ENCODE measurements at regions not wholly inside any gene's neighbourhood (a gene's known extent, or its start where the extent isn't known, plus 50 kb on each side); places are given as distances from the start of the nearest gene placed in this dataset.

DNA sequence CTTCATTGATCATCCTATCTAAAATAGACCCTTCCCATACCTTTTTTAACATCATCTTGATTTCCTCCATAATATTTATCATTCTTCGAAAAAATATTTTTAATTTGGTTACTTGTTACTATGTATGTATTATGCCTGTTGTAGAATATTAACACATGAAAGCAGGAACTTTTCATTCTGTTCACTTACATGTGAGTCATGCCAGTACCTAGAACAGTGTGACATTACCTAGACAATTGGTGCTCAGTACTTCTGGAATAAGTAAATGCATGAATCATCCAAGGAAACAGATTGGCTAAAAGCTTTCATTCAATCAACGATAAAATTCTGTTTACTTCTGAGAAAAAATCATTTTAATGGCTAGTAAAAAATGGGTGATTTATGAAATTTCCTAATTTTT lies 76.4 kb downstream of the CXXC4 start:
- DNase-seq (ENCODE audit: low read depth) = no peak

DNA sequence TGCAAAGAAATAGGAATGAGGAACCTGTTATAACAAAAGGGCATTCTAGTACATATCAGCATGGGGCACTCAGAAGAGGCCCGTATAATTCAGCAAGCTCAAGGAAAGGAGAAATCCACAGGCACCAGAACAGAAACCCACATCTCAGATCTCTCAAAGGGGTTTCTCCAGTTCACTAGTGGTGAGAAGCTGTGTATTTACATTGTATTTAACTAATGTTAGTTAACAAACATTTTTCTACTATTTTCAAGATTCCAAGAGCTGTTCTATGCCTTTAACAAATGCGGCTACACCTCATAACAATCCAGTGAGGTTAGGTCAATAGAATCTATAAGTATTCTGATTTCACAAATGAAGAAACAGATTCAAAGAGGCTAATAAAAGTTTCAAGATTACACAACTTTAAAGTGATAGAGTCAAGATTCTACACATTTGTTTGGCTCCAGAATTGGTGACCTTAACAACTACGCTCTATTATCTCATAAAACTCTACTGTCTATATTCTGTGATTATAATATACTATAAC lies 77.3 kb downstream of the CXXC4 start:
- no peak for DNase-seq (ENCODE audit: low read depth)

DNA sequence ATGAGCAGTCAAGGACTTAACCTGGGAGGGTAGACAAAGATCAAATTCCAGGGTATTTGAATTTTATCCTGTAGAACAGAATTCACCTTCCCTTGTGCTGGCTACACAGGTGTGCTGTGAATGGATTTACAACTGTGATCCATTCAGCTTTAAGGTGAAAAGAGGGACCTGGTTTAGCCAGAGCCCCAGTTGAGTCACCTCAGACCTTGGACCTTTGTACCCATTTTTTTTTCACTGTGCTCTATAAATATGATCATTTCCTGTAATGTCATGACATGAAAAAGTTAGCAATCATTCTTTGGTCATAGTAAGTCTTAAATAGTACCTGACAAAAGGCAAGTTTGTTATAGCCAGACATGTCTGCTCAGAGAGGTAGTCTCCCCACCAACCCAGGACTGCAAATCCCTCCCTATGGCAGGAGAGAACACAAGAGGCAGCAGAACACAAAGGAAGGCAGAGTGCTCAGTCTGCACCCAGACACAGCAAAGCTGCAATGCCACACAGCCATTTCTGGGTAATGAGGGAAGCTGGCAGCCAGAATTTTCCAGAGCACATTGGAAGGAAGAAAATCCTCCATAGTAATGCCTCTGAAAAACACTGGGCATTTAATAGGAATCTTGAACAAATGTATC lies 77.9 kb downstream of the CXXC4 start:
- no peak for DNase-seq (ENCODE audit: low read depth)

DNA sequence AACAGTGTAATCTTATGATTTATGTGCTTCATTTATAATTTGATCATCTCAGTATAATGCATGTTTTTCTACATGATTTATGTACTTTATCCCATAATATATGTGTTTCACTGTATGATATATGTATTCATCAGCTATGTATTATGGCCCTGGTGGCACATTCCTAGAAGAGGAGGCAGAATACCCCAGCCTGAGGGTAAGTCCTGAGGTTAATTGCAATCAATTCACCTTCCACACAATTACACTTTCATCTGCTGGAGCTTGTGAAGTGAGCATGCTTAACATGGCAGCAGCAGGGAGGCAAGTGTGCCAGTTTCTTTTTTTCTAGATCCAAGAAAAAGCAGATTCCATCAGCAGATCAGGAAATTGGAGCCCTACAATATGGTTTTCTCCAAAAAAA lies 81.2 kb downstream of the CXXC4 start:
- no peak for DNase-seq (ENCODE audit: low read depth)

DNA sequence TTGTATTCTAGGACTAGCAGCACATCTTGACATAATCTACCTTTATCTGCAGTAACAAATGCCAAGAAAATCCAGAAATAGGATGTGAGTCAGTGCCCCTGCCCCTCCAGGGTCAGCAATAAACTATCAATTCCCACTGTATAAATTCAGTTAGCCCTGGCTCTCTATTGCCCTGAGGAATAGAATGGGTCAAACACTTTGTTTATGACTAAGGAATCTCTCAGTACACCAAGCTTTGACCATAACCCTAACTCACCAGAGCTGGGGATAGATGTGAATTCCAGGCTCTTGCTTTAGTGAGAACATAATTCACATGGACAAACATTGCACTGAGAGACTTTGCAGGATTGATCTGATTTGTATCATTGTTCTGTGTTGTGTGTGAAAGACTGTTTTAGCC lies 82.3 kb downstream of the CXXC4 start:
- DNase-seq (ENCODE audit: low read depth) = no peak

DNA sequence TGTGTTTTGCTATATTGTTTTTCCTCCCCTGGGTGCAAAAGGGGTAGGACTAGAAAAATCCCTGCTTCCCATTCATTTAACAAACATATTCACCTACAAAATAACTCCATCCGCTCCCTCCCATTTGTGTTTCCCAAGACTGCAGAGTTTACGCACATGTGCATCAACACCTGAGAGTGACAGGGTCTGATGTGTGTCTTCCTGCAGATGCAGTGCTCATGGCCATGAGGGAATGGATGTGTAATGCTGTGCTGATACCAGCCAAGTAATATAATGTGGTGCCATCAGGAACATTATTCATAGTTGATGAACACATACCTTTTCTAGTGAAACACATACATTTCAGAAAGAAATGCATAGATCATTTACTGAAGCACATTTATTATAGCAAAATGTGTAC lies 83.2 kb downstream of the CXXC4 start:
- DNase-seq (ENCODE audit: low read depth) = no peak

DNA sequence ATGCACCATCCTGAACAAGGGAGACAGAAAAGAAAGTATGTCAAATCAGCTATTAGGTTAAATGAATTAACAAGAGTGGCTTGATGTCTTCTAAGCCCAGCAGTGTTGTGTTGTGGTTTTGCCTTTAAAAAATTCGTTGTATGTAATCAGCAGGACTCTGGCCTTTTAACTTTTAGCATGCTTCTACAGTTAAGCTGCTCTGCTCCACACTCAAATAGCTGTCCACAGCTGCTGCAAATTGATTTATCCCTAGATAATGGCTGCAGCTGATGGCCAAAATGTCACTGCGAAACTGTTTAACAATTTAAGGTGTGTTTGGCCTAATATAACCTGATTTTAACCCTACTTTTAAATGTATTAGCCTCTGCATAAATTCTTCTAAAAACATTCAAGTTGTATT lies 85.8 kb downstream of the CXXC4 start:
- DNase-seq (ENCODE audit: low read depth) = no peak

DNA sequence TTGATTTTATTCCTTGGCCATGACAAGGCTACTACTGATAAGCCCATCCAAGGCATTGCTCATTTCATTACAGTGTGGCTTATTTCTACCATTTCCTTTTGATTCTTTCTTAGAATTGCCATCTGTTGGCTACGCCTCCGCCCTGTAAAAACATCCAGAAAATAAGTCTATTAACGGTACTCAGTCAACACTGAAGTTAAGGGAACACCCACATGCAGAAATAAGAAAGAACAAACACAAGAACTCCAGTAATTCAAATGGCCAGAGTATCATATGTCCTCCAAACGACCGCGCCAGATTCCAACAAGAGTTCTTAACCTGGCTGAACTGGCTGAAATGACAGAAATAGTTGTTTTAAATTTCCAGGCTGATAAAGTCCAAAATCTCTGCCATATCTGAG lies 90.3 kb downstream of the CXXC4 start:
- DNase-seq (ENCODE audit: low read depth) = no peak

DNA sequence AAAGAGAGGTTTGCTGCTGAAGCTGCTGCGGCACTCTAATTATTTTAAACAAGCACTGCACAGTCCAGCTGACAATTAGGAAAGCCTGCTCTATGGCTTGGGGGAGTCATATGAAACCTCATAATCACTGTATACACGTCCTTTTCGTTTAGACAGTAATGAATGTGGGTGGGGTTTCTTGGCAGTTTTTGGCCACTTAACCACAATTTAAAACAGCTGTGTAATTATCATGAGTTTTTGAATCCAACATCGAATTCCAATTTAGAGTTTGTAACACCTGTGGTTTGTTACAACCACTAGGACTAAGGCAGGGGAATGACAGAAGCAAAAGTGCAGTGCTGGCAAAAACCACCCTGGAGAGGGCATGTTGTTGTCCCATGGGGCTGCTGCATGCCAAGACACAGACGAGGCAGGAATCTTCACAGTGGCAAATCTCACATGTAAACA lies 99.5 kb downstream of the CXXC4 start:
- DNase-seq (ENCODE audit: low read depth) = no peak

DNA sequence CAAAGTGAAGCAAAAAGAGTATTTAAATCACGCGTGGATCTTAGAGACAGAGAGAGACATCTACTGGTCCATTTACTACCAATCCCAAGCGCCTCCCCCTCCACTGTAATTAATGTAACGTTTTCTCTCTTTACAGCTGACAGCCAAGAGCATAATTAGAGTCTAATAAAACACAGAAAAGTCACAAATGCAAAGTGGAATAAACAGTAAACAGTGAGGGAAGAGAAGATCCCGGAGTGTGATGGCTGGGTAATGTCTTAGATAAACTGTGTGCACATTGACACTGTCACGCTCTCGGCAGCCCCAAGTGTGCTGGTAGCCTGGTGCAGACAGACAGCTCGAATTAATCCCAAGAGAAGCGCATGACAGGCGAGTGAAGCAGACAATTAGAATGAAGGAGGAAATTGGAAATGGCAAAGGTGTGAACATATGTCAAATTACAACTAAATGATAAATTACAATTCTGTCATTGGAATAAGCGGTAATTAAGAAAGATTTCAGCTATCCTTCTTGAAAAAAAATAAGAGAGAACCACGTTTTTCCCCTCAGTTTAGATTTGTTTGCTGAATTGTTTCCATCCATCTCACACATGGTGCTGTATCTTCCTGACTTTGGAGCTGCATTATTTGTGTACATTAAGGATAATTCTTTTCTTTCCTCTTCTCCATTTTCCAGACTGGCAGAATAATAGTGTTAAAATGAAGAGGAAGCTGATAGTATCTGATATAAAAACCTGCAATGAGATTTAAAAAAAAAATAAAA lies 100.1 kb downstream of the CXXC4 start:
- no peak for DNase-seq (ENCODE audit: low read depth)

DNA sequence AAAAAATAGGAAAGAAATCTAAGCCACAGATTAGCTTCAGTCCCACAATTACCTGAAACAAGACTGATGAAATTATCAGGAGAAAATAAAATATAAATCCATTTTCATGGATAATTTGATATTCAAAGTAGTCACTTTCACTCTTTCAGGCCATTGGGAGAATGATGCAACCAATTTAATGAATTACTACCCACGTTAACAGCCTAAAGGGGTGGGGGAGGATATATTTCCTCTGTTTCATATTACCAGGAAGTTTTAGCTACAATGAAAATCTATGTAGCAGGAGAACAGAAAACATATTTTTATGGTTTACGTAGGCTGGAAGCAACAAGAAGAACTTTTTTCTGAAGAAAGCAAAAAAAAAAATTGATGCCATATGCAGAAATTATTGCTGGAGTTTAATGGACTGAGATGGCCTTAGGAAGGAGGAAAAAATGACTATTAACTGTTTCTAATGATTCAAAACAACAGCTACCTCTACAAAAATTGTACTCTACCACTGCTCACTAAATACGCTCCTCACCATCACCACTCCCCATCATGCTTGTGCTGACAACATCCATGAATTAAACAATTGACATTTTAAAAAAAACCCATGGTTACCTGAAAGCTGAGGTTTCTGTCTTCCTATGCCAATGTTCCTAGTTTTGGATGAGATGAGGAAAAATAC lies 100.9 kb downstream of the CXXC4 start:
- DNase-seq (ENCODE audit: low read depth) = no peak

DNA sequence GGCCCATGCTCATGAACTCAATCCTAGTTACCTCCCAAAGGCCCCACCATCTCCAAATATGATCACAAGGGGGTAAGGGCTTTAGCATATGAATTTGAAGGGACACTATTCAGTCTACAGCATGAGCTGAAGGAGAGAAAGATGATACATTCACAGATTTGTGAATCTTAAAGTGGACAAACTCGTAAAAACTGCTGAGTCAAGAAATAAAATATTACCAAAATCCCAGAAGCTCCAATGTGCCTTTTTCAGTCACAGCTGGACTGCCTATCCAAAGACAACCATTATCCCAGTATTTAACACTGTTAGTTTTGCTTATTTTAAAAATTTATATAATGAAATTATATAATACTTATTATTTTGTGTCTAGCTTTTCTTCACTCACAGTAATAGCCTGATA lies 109.0 kb downstream of the CXXC4 start:
- DNase-seq (ENCODE audit: low read depth) = no peak

DNA sequence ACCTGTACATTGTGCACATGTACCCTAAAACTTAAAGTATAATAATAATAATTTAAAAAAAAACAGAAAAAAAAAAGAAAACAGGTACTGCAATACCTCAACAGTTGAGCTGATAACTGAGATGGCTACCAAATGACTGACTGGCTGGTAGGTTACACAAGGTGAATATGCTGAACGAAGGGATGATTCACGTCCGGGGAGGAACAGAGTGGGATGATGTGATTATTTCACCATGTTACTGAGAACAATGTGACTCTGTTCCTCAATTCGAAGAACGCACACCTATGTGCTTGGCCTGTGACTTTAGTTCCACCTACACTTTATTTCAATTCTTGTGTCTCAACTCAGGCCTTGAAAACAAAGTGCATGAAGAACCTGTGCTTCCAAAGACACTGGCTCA lies 111.7 kb downstream of the CXXC4 start:
- DNase-seq (ENCODE audit: low read depth) = no peak

DNA sequence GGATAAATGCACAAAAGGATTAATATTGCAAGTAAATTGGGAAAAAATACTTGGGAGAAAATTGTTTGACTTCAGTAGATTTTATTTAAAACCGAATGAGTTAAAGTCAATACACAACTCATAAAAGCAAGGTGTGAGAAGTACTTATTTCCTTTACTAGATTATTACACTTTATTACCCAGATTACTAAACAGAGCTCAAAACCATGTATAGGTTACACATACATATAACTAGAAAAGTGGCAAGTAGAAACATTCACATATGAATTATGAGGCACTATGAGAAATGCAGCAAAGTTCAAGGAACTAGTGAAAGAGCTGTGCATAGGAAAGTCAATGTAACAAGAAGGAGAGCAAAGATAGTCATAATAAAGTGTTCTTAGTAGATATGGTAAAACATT lies 113.0 kb downstream of the CXXC4 start:
- no peak for DNase-seq (ENCODE audit: low read depth)

DNA sequence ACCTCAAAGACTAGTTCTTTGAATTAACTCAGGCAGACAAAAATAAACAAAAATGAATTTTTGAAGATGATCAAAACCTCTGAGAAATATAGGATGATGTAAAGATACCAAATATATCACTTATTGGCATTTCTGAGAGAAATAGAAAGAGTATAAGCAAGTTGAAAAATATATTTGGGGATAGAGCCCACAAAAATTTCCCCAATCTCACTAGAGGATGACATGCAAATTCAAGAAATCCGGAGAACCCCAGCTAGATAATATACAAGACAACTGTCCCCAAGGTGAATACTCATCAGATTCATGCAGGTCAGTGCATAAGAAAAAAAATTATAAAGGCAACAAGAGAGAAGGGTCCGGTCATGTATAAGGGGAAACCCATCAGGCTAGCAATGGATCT lies 129.1 kb downstream of the CXXC4 start:
- no peak for DNase-seq (ENCODE audit: low read depth)

DNA sequence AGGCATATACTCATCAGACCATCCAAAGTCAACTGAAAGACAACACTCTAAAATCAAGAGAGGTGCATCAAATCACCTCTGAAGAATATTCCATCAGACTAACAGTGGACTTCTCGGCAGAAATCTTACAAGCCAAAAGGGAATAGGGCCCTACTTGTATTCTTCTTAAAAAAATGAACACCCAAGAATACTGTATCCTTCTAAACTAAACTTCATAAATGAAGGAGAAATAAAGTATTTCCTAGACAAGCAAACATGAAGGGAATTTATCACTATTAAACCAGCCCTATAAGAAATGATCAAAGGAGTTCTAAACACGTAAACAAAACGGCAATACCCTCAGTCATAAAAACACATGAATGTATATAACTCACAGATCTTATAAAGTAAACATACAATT lies 141.2 kb downstream of the CXXC4 start:
- no peak for DNase-seq (ENCODE audit: low read depth)

DNA sequence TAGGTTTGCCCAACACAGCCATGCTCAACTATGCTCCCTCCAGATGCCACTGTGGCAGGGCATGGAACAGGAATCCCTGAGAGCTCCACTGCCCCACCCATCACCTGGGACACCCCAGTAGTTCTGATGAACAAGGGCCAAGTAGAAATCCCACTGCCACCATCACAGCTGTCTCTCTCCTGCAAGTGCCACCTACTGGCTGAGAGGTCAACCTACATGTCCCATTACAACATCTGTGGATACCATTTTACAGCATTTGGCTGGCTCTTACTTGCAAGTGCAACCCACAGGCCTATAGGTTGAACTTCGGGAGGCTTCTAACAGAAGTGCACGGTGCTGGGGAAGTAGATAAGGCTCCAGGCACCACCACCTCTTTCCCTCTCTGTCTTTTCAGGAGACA lies 142.5 kb downstream of the CXXC4 start:
- no peak for DNase-seq (ENCODE audit: low read depth)

DNA sequence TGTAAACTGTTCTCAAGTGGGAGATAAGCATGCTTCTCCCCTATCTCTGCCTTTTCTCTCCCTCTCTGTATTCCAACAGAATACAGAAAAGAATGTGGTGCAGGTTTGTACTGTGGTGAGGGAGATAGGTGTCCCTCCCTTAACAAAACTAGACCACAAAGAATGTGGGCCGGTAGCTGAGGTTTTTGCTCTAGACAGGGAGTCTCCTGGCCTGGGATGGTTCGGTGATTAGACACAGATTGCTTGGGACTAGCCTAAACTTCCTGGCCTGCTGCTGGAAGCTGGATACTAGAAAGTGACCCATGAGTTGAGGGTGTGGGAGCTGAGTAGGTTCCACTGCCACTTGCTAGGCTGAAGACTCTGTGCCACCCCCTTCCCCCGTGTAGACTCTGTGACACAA lies 143.0 kb downstream of the CXXC4 start:
- no peak for DNase-seq (ENCODE audit: low read depth)

DNA sequence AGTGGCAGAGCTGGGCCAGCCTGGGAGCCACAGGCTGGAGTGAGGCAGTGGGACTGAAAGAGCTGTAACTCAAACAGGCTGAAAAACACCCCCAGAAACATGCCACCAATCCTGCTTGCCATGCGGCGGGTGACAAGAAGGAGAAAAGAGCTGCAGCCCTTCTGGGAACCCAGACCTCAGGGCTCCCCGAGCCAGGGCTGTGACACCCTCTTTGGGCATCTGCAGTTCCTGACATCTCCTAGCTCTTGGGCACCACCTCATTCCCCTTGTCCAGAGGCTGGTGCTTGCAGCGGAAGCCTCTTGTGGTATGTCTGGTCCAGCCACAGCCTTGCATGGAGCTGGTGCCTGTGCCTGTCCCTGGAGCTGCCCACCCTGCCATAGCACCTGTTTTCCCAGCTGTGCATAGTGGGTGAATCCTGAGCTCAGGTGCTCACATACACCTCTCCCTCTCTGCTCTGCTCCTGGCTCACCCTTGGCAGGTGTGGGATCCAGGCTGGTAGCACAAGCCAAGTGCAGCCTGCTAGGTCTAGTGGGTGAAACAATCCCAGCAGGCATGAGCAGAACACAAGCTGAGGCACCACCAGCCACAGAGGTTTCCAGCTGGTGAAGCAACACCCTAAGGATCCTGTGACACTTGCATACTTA lies 149.0 kb downstream of the CXXC4 start:
- no peak for DNase-seq (ENCODE audit: low read depth)

DNA sequence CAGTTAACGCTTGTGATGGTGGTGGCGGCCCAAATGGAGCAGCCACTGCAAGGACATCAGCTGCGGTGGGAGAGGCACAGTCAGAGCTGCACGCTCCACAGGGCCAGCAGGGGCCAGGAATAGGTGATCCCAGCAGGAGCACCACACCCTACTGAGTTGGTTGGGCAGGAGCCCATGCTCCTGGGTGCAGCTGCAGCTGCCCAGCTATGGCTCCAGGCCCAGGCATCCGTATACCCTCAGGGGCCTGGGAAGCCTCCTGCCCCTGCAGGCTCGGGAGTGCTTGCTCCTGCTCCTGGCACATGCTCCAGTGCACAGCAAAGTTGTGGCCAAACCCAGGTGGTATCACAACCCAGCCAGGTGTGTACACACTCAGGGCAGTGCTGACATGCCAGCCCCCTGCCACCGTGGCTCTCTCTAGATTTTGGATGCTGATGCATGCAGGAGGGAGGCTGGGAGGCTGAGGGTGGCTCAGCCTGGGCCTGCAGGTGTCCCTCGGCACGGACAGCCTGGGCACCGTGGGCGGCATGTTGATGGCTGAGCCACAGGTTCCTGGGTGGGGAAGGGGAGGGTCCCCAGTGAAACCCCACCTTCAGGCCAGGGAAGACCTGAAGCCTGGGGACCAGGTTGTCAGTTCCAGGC lies 150.2 kb downstream of the CXXC4 start:
- DNase-seq (ENCODE audit: low read depth) = no peak

DNA sequence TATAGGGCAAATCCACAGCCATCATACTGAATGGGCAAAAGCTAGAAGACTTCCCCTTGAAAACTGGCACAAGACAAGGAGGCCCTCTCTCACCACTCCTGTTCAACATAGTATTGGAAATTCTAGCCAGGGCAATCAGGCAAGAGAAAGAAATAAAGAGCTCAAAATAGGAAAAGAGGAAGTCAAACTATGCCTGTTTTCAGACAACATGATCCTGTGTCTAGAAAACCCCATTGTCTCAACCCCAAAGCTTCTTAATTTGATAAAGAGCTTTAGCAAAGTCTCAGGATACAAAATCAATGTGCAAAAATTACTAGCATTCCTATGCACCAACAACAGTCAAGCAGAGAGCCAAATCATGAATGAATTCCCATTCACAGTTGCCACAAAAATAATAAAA lies 160.3 kb downstream of the CXXC4 start:
- no peak for DNase-seq (ENCODE audit: low read depth)

Measured in ELR (cell line).